ENCODE measurements at regions not wholly inside any gene's neighbourhood (a gene's known extent, or its start where the extent isn't known, plus 50 kb on each side); places are given as distances from the start of the nearest gene placed in this dataset.

GRCh38 chr12:42761086-42761485 lies 171.5 kb upstream of the PRICKLE1 start (continued):
- TF ChIP-seq ZBTB40 (IDR thresholded peaks at IDR 0.05; ENCODE audit: borderline replicate concordance) (no peak), CREM (IDR thresholded peaks at IDR 0.05; ENCODE audit: low read depth) (no peak), STAT3 (IDR thresholded peaks at IDR 0.05; ENCODE audit: low read depth, low read length) (no peak), HCFC1 (IDR thresholded peaks at IDR 0.05; ENCODE audit: low read length) (no peak), ZBTB4 (CRISPR knock-in tag; IDR thresholded peaks at IDR 0.05) (no peak)

GRCh38 chr12:42760550-42760949 lies 171.0 kb upstream of the PRICKLE1 start:
- TF ChIP-seq MEF2A (IDR thresholded peaks at IDR 0.05; ENCODE audit: insufficient read depth, low read depth, low read length) (no peak), SUZ12 (IDR thresholded peaks at IDR 0.05; ENCODE audit: unreplicated experiment) (no peak), SIN3A (IDR thresholded peaks at IDR 0.05; ENCODE audit: low read depth, low read length) (no peak), RB1 (IDR thresholded peaks at IDR 0.05; ENCODE audit: borderline replicate concordance) (no peak), LARP7 (IDR thresholded peaks at IDR 0.05) (no peak)
- Histone ChIP-seq H3K79me2 (ENCODE audit: control insufficient read depth, insufficient read depth, low read length) (no peaks in the 10 kb centered on the region), H3K9ac (ENCODE audit: control insufficient read depth, insufficient read depth, low read length) (no peak overlapping the region), H2AFZ (ENCODE audit: control insufficient read depth, low read depth, low read length) (no peak overlapping the region), H3K27me3 (replicated peaks in 1 of 2; ENCODE audit: control insufficient read depth in 2 of 2, insufficient read depth in 2 of 2, low read length in 1 of 2) (no peaks in the 10 kb centered on the region), H4K20me1 (ENCODE audit: control insufficient read depth, insufficient read depth) (no peaks in the 10 kb centered on the region), H3K27ac (ENCODE audit: control insufficient read depth, insufficient read depth) (no peak overlapping the region), H3K36me3 (ENCODE audit: control insufficient read depth in 2 of 2, insufficient read depth in 2 of 2, low read length in 1 of 2) (no peaks in the 10 kb centered on the region), H3K4me2 (ENCODE audit: control insufficient read depth, insufficient read depth) (no peak overlapping the region), H3K9me3 (replicated peaks; ENCODE audit: control insufficient read depth, insufficient read depth, low read length) (no peaks in the 10 kb centered on the region), H3K4me3 (no peak overlapping the region), H3K4me1 (ENCODE audit: control insufficient read depth, insufficient read depth, low read length) (peaks cover 24% of the 10 kb centered on the region)
- POLR2A ChIA-PET, result interaction anchor here (0.6 kb wide), 1 partner anchor 20 kb away, joined by 3 read pairs; no protein-coding TSS in a partner anchor
- CTCF ChIA-PET, result interaction anchor here (0.7 to 1.2 kb wide), 2 partner anchors 25 to 280 kb away, joined by 3 read pairs; no protein-coding TSS in a partner anchor
- in situ Hi-C loops (cut with MboI) (no loop called here), intact Hi-C loops (cut with micrococcal nuclease; ENCODE audit: unreplicated experiment) (loop anchor here (5.0 to 10.0 kb wide), 4 partner anchors 276 to 577 kb away; no protein-coding TSS in a partner anchor)
- SMC1A ChIA-PET (ENCODE audit: uncharacterized antibody, unreplicated experiment), result no interaction called here
- FAIRE-seq, result no peak
- DNase-seq (ENCODE audit: low read depth, low spot score), result no peak
- no TSS peak for BruUV-seq (replicated peaks)
- ATAC-seq, result no peak
- RAD21 ChIA-PET (ENCODE audit: unreplicated experiment), result no interaction called here

Measured in GM12878 (cell line).